Endothelial cell of umbilical vein (primary cell): ENCODE measurements at regions not wholly inside any gene's neighbourhood (a gene's known extent, or its start where the extent isn't known, plus 50 kb on each side); places are given as distances from the start of the nearest gene placed in this dataset.
A peak's percentile ranks its signal among the peaks of the same experiment; 100 is the strongest.

ENCODE experiments used
- BruUV-seq: library from RNA; stranded (reverse); fragments of 400-500 nt; replicated peaks from 2 replicates; lab custom pipeline; 2021; lab: Mats Ljungman, UMichigan
- CTCF ChIA-PET: fragments of 300-600, 350-600 bp; sonication (Branson Sonifier 250); formaldehyde crosslinking; loops from one replicate; lab custom pipeline; 2021; ENCODE audit warnings: antibody characterized with exemption, inconsistent platforms; lab: Charles Lee
- POLR2A ChIA-PET: fragments of 300-600, 350-600 bp; sonication (Branson Sonifier 250); formaldehyde crosslinking; loops from one replicate; lab custom pipeline; 2021; ENCODE audit warnings: antibody characterized with exemption, inconsistent platforms; lab: Charles Lee
- DNase-seq: peaks from one replicate; pipeline ENCODE4 v3.0.0-alpha.2; 2011; ENCODE audit warnings: low read depth, low spot score
- FAIRE-seq: peaks from 2 replicates; lab custom pipeline; 2011; peaks lifted over from hg19 to GRCh38; lab: Jason Lieb, UNC
- H2AFZ ChIP-seq: 2 replicates; pipeline ENCODE4 v1.6.0; 2012; ENCODE audit warnings: low read depth, low read length, control low read depth, inconsistent platforms
- H3K27ac ChIP-seq: 2 replicates; pipeline ENCODE4 v1.5.1; 2011; ENCODE audit warnings: low read depth, mild to moderate bottlenecking, control low read depth, low read length, moderate library complexity; ENCODE audit not compliant: insufficient read depth
- H3K27me3 ChIP-seq, 2 experiments: 2 replicates each; pipeline versions ENCODE4 v1.6.0 to v1.6.1; 2011; ENCODE audit warnings: low read length in 2 of 2, mixed read lengths in 1 of 2; ENCODE audit not compliant: control insufficient read depth in 2 of 2, insufficient read depth in 2 of 2
- H3K36me3 ChIP-seq, 2 experiments: 2 replicates in 1 of 2; 3 replicates in 1 of 2; pipeline ENCODE4 v1.5.1; 2011; ENCODE audit warnings: low read length in 2 of 2, mild to moderate bottlenecking in 1 of 2, moderate library complexity in 1 of 2; ENCODE audit not compliant: control insufficient read depth in 2 of 2, insufficient read depth in 2 of 2; ENCODE audit errors: extremely low read depth in 1 of 2
- H3K4me1 ChIP-seq: 3 replicates; pipeline ENCODE4 v1.5.1; 2011; ENCODE audit warnings: mild to moderate bottlenecking, low read length; ENCODE audit not compliant: control insufficient read depth, insufficient read depth; ENCODE audit errors: extremely low read depth
- H3K4me2 ChIP-seq: 2 replicates; pipeline ENCODE4 v1.6.1; 2011; ENCODE audit warnings: low read length, control low read depth, mixed read lengths; ENCODE audit not compliant: insufficient read depth
- H3K4me3 ChIP-seq, 3 experiments: fragments of 200-600 bp in 1 of 3; sonication (generic), shearing (Covaris generic) in 1 of 3; replicated peaks in 1 of 3; 2 replicates each; pipeline ENCODE4 v1.5.1; 2011 to 2016; ENCODE audit warnings: control low read depth in 3 of 3, low read length in 3 of 3, mild to moderate bottlenecking in 2 of 3, inconsistent platforms in 1 of 3, low read depth in 1 of 3, moderate library complexity in 1 of 3; ENCODE audit not compliant: insufficient read depth in 1 of 3
- H3K79me2 ChIP-seq: 2 replicates; pipeline ENCODE4 v1.6.0; 2012; ENCODE audit warnings: low read length, inconsistent platforms; ENCODE audit not compliant: control insufficient read depth, insufficient read depth
- H3K9ac ChIP-seq: replicated peaks from 2 replicates; pipeline ENCODE3; 2011; ENCODE audit warnings: low read length, control low read depth; ENCODE audit not compliant: insufficient read depth; ENCODE audit errors: extremely low read depth
- H3K9me1 ChIP-seq: replicated peaks from 3 replicates; pipeline ENCODE4 v1.6.0; 2011; ENCODE audit warnings: mild to moderate bottlenecking, low read length; ENCODE audit not compliant: control insufficient read depth, insufficient read depth; ENCODE audit errors: extremely low read depth
- H3K9me3 ChIP-seq: replicated peaks from 2 replicates; pipeline ENCODE4 v1.5.1; 2012; ENCODE audit warnings: low read length, inconsistent platforms; ENCODE audit not compliant: control insufficient read depth, insufficient read depth
- H4K20me1 ChIP-seq: replicated peaks from 2 replicates; pipeline ENCODE3; 2011; ENCODE audit warnings: mild to moderate bottlenecking, low read length; ENCODE audit not compliant: control insufficient read depth, insufficient read depth; ENCODE audit errors: extremely low read depth
- CTCF ChIP-seq, 2 donors: IDR thresholded peaks; 1 replicate in 1 of 2; 2 replicates in 1 of 2; pipeline ENCODE4 v1.5.1; 2011; ENCODE audit warnings: low read length in 2 of 2, mild to moderate bottlenecking in 2 of 2, moderate library complexity in 2 of 2, control low read depth in 1 of 2, inconsistent platforms in 1 of 2, low read depth in 1 of 2; ENCODE audit not compliant: insufficient read depth in 1 of 2; ENCODE audit errors: extremely low read depth in 1 of 2
- EZH2 ChIP-seq: IDR thresholded peaks from 2 replicates; pipeline ENCODE4 v1.6.1; 2012; ENCODE audit warnings: borderline replicate concordance, low read depth, mild to moderate bottlenecking, moderate library complexity, low read length, inconsistent platforms; ENCODE audit not compliant: severe bottlenecking
- FOS ChIP-seq: IDR thresholded peaks from 2 replicates; pipeline ENCODE4 v1.6.1; 2011; ENCODE audit warnings: mild to moderate bottlenecking, low read length, moderate library complexity, borderline replicate concordance; ENCODE audit not compliant: insufficient read depth
- GATA2 ChIP-seq: IDR thresholded peaks from 2 replicates; pipeline ENCODE4 v1.7.0; 2011; ENCODE audit warnings: low read depth, mild to moderate bottlenecking, moderate library complexity, mixed read lengths, low read length; ENCODE audit not compliant: insufficient read length, insufficient read depth
- JUN ChIP-seq: IDR thresholded peaks from 2 replicates; pipeline ENCODE4 v1.6.1; 2011; ENCODE audit warnings: borderline replicate concordance, low read depth; ENCODE audit not compliant: insufficient read length, insufficient read depth
- MAX ChIP-seq: IDR thresholded peaks from 2 replicates; pipeline ENCODE4 v1.6.1; 2011; ENCODE audit not compliant: insufficient read depth, insufficient read length
- MYC ChIP-seq: IDR thresholded peaks from one replicate; pipeline ENCODE4 v1.6.1; 2011; ENCODE audit warnings: mild to moderate bottlenecking, low read depth, low read length
- POLR2A ChIP-seq: IDR thresholded peaks from 2 replicates; pipeline ENCODE4 v1.6.1; 2012; ENCODE audit warnings: low read depth, mild to moderate bottlenecking, control low read depth, low read length
- POLR2AphosphoS5 ChIP-seq: IDR thresholded peaks from 2 replicates; pipeline ENCODE4 v1.6.1; 2012; ENCODE audit warnings: low read depth, mild to moderate bottlenecking, control low read depth, low read length, moderate library complexity; ENCODE audit not compliant: insufficient read depth
- dilution Hi-C: fragments of 300-500 bp; cut with MboI; formaldehyde crosslinking; loops from one replicate; pipeline ENCODE4 v1.15.0; 2019; ENCODE audit warnings: low sequenced_read_pairs; ENCODE audit not compliant: extremely low pct_ligation_motif_present
- intact Hi-C: fragments of 100-400 bp; cut with micrococcal nuclease; formaldehyde crosslinking; loops from one replicate; pipeline ENCODE4 v1.10.0; 2022

- intact Hi-C loops: no loop called here
- Histone ChIP-seq H3K9ac (no peak overlapping the region), H4K20me1 (no peaks in the 10 kb centered on the region), H3K27me3 (no peaks in the 10 kb centered on the region), H3K9me1 (no peaks in the 10 kb centered on the region), H3K4me3 (no peak overlapping the region), H3K79me2 (no peaks in the 10 kb centered on the region), H3K9me3 (no peaks in the 10 kb centered on the region), H3K36me3 (no peaks in the 10 kb centered on the region), H3K27ac (no peak overlapping the region), H3K4me2 (peak overlapping the region; percentile 8), H2AFZ (no peak overlapping the region), H3K4me1 (no peaks in the 10 kb centered on the region)
- dilution Hi-C loops: no loop called here
- FAIRE-seq: peak; percentile 91
- ChIA-PET POLR2A (no interaction called here), CTCF (interaction anchor here (1.9 kb wide), 1 partner anchor 8 kb away, joined by 9 read pairs; no protein-coding TSS in a partner anchor)
- TF ChIP-seq MYC: no peak
- TF ChIP-seq POLR2AphosphoS5: no peak
- no peak for TF ChIP-seq JUN
- no peak for TF ChIP-seq FOS
- TF ChIP-seq POLR2A: no peak
- TF ChIP-seq MAX: no peak
- TF ChIP-seq GATA2: no peak
- TF ChIP-seq EZH2: no peak
- no peak for TF ChIP-seq CTCF (IDR thresholded peaks at IDR 0.05; ENCODE audit: extremely low read depth in 1 of 2, insufficient read depth in 1 of 2, low read depth in 1 of 2, low read length in 2 of 2)
- BruUV-seq: no TSS peak
- DNase-seq: peak; percentile 45
Measured at GRCh38 chrX:115467961-115468360, 93.0 kb upstream of the PLS3 start.
